ENCODE measurements at regions not wholly inside any gene's neighbourhood (a gene's known extent, or its start where the extent isn't known, plus 50 kb on each side); places are given as distances from the start of the nearest gene placed in this dataset.

- peak overlapping the region; percentile 11 for H3K4me2 ChIP-seq (ENCODE audit: low read length)
- H3K9ac ChIP-seq (ENCODE audit: low read length), result no peak overlapping the region
- no peaks in the 10 kb centered on the region for H3K27me3 ChIP-seq (ENCODE audit: insufficient read depth, low read length)
- peaks cover 4% of the 10 kb centered on the region for H3K4me1 ChIP-seq (ENCODE audit: insufficient read depth, low read length)
- no peaks in the 10 kb centered on the region for H3K9me3 ChIP-seq (ENCODE audit: insufficient read depth, low read depth, low read length)
- no peak overlapping the region for H3K27ac ChIP-seq (ENCODE audit: low read depth, low read length)
- H2AFZ ChIP-seq (ENCODE audit: low read depth, low read length), result no peak overlapping the region
- TF ChIP-seq EZH2 (IDR thresholded peaks at IDR 0.05; ENCODE audit: insufficient read depth, low read length) (no peak), CTCF (IDR thresholded peaks at IDR 0.05; ENCODE audit: insufficient read depth, low read depth, low read length) (no peak)
- H3K4me1 Mint-ChIP-seq (ENCODE audit: low read depth, unreplicated experiment), result no peaks in the 10 kb centered on the region
- no peaks in the 10 kb centered on the region for H3K9me3 Mint-ChIP-seq (ENCODE audit: unreplicated experiment)
- no peak overlapping the region for H3K4me3 ChIP-seq (ENCODE audit: insufficient read depth, low read depth, low read length)
- no peaks in the 10 kb centered on the region for H3K36me3 Mint-ChIP-seq (ENCODE audit: low read depth, unreplicated experiment)
- H3K27ac Mint-ChIP-seq (ENCODE audit: unreplicated experiment), result no peak overlapping the region
- no peaks in the 10 kb centered on the region for H3K79me2 ChIP-seq (ENCODE audit: insufficient read depth, low read length)
- no peak overlapping the region for H3K4me3 Mint-ChIP-seq (ENCODE audit: unreplicated experiment)
- FAIRE-seq (peak; percentile 56), DNase-seq (ENCODE audit: low read depth) (no peak)
- H3K27me3 Mint-ChIP-seq (ENCODE audit: low read depth, unreplicated experiment), result no peaks in the 10 kb centered on the region
- H4K20me1 ChIP-seq (ENCODE audit: insufficient read depth, low read length), result no peaks in the 10 kb centered on the region
- no peaks in the 10 kb centered on the region for H3K36me3 ChIP-seq (ENCODE audit: insufficient read depth, low read length)
Observed at GRCh38 chr18:55753643-55754263, 165.8 kb upstream of the TCF4 start.

- no peaks in the 10 kb centered on the region for H3K9me3 ChIP-seq (ENCODE audit: insufficient read depth, low read depth, low read length)
- Mint-ChIP-seq H3K4me3 (ENCODE audit: unreplicated experiment) (no peak overlapping the region), H3K36me3 (ENCODE audit: low read depth, unreplicated experiment) (no peaks in the 10 kb centered on the region), H3K27me3 (ENCODE audit: low read depth, unreplicated experiment) (no peaks in the 10 kb centered on the region), H3K27ac (ENCODE audit: unreplicated experiment) (no peak overlapping the region), H3K4me1 (ENCODE audit: low read depth, unreplicated experiment) (peaks cover 5% of the 10 kb centered on the region), H3K9me3 (ENCODE audit: unreplicated experiment) (no peaks in the 10 kb centered on the region)
- H3K27me3 ChIP-seq (ENCODE audit: insufficient read depth, low read length), result no peaks in the 10 kb centered on the region
- no peak overlapping the region for H2AFZ ChIP-seq (ENCODE audit: low read depth, low read length)
- peaks cover 4% of the 10 kb centered on the region for H3K4me1 ChIP-seq (ENCODE audit: insufficient read depth, low read length)
- H3K9ac ChIP-seq (ENCODE audit: low read length), result no peak overlapping the region
- H3K36me3 ChIP-seq (ENCODE audit: insufficient read depth, low read length), result no peaks in the 10 kb centered on the region
- no peak overlapping the region for H3K4me2 ChIP-seq (ENCODE audit: low read length)
- FAIRE-seq (no peak), DNase-seq (ENCODE audit: low read depth) (no peak)
- H3K79me2 ChIP-seq (ENCODE audit: insufficient read depth, low read length), result no peaks in the 10 kb centered on the region
- no peak overlapping the region for H3K27ac ChIP-seq (ENCODE audit: low read depth, low read length)
- no peaks in the 10 kb centered on the region for H4K20me1 ChIP-seq (ENCODE audit: insufficient read depth, low read length)
- TF ChIP-seq EZH2 (IDR thresholded peaks at IDR 0.05; ENCODE audit: insufficient read depth, low read length) (no peak), CTCF (IDR thresholded peaks at IDR 0.05; ENCODE audit: insufficient read depth, low read depth, low read length) (no peak)
- no peak overlapping the region for H3K4me3 ChIP-seq (ENCODE audit: insufficient read depth, low read depth, low read length)
Observed at GRCh38 chr18:55751476-55751875, 163.5 kb upstream of the TCF4 start.

GRCh38 chr18:55748227-55748738 lies 160.3 kb upstream of the TCF4 start:
- H3K4me1 Mint-ChIP-seq (ENCODE audit: low read depth, unreplicated experiment), result peaks cover 5% of the 10 kb centered on the region
- no peak overlapping the region for H3K4me3 Mint-ChIP-seq (ENCODE audit: unreplicated experiment)
- Histone ChIP-seq H3K36me3 (ENCODE audit: insufficient read depth, low read length) (no peaks in the 10 kb centered on the region), H3K9ac (ENCODE audit: low read length) (no peak overlapping the region), H3K4me3 (ENCODE audit: insufficient read depth, low read depth, low read length) (no peak overlapping the region), H4K20me1 (ENCODE audit: insufficient read depth, low read length) (no peaks in the 10 kb centered on the region), H3K27me3 (ENCODE audit: insufficient read depth, low read length) (no peaks in the 10 kb centered on the region), H3K4me1 (ENCODE audit: insufficient read depth, low read length) (no peaks in the 10 kb centered on the region), H2AFZ (ENCODE audit: low read depth, low read length) (no peak overlapping the region), H3K4me2 (ENCODE audit: low read length) (no peak overlapping the region), H3K79me2 (ENCODE audit: insufficient read depth, low read length) (no peaks in the 10 kb centered on the region), H3K9me3 (ENCODE audit: insufficient read depth, low read depth, low read length) (no peaks in the 10 kb centered on the region), H3K27ac (ENCODE audit: low read depth, low read length) (no peak overlapping the region)
- FAIRE-seq, result no peak
- H3K9me3 Mint-ChIP-seq (ENCODE audit: unreplicated experiment), result no peaks in the 10 kb centered on the region
- TF ChIP-seq EZH2 (IDR thresholded peaks at IDR 0.05; ENCODE audit: insufficient read depth, low read length), result no peak
- TF ChIP-seq CTCF (IDR thresholded peaks at IDR 0.05; ENCODE audit: insufficient read depth, low read depth, low read length), result no peak
- no peak for DNase-seq (ENCODE audit: low read depth)
- no peaks in the 10 kb centered on the region for H3K27me3 Mint-ChIP-seq (ENCODE audit: low read depth, unreplicated experiment)
- H3K27ac Mint-ChIP-seq (ENCODE audit: unreplicated experiment), result no peak overlapping the region
- H3K36me3 Mint-ChIP-seq (ENCODE audit: low read depth, unreplicated experiment), result no peaks in the 10 kb centered on the region
